NCI-H128 (cell line): ENCODE measurements at regions not wholly inside any gene's neighbourhood (a gene's known extent, or its start where the extent isn't known, plus 50 kb on each side); places are given as distances from the start of the nearest gene placed in this dataset.

Experiments
- DNase-seq: peaks from one replicate; lab custom pipeline; 2025; ENCODE audit not compliant: unreplicated experiment; lab: John Stamatoyannopoulos, UW

DNA sequence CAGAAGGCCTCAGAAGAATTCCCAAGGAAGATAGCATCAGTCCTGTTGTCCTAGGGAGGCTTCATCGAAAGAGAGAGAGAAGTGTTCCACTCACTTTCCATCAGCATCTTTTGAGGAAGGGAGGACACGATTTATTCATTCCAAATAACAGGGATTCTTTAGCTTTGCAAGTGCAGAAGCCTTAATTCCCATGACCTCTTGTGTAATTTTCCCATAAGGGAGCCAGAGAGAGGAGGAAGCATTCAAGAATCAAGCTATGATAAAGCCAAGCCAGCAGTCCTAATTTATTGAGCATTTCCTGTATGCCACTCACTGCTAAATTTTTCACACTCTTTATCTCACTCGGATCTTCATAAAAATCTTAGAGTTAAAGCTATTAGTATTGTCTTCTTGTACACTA lies 169.7 kb upstream of the MITF start:
- no peak for DNase-seq

DNA sequence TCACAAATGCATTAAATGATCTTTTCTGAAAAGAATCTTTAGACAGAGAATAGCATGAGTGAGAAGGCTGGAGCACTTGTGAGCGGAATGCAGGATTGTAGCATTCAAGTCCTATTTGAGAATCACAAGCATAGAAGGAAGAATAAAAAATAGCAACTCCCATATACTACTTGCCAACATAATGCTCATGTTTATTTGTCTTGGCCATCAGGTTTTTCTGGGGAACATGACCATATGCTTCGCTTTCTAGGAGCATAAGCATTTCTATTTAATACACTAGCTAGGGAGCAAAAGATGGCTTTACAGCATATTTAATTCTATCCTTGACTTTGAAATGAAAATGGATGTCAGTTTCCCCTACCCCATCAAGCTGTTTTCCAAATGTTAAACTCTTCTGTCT lies 170.3 kb upstream of the MITF start:
- DNase-seq, result no peak

DNA sequence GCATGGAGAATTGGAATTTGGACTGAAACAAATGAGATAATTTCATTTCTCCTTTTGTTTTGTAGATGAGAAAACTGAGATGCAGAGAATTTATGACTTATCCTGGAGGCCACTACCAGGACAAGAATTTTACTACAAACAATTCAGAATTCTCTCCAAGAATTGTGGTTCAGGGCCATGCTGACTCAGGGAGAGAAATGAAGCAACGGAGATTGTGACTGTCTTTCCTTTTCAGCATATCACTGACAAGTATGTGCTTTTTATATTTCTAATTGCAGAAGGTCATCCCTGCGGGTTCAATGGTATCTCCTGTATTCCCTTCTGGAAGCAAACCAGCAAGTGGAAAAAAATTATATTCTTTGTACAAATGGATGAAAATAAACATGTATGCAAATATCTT lies 170.8 kb upstream of the MITF start:
- DNase-seq, result no peak

DNA sequence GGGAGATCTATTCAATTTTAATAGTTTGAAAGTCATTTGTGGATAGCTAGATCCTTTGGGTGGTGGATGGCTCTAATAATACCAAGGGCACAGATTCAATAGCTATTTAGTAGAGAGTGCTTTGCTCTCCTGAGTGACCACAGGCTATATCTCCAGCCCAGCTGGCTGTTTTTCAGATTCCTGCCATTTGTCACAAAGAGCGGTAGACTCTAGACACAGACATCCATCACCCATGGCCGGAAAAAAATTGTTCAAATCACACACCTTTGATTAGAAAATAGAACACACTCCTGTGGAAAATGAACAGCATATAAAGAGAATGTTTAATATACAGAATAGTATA lies 171.6 kb upstream of the MITF start:
- DNase-seq, result no peak

DNA sequence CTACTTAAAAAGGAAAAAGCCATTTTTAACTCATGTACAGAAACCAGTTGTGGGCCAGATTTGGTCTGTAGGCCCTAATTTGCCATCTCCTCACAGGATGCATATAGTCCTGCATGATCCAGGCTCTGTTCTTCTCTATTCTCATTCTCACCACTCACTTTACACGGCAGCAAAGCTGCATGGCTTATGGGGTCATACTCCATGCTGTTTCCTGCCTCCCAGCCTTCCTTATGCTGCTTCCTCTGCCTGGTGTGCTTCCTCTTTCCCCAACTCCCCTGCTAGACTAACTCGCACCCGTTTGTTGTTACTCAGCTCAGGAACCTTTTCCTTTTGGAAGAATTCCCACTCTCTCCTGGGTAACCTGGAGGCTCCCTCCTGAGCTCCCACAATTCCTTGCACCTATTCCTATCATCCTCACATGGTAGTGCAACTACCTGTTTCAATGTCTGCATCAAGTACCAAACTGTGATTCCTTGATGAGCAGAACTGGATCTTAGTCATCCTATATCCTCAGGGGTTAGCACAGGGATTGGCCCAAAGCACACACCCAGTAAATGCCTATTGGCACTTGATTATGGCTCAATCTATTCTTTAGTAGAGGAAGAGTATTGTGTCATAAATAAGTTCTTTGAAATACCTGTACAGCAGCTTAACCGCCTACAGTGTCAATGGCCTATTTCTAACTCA lies 172.1 kb upstream of the MITF start:
- no peak for DNase-seq

DNA sequence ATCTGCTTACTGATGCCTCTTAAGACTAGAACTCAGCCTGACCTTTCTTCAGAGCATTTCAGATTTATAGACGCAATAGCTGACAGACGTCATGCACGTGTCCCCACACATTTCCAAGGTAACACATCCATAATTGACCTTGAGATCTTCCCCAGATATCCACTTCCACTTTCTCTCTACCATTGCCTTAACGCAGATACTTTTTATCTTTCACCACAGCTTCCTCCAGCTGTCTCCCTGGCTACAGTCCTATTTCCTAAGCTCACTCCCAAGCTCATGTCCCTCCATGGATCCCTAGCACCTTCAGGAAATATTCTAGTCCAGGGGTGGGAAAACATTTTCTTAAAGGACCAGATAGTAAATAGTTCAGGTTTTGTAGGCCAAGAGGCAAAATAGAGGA lies 173.0 kb upstream of the MITF start:
- no peak for DNase-seq

DNA sequence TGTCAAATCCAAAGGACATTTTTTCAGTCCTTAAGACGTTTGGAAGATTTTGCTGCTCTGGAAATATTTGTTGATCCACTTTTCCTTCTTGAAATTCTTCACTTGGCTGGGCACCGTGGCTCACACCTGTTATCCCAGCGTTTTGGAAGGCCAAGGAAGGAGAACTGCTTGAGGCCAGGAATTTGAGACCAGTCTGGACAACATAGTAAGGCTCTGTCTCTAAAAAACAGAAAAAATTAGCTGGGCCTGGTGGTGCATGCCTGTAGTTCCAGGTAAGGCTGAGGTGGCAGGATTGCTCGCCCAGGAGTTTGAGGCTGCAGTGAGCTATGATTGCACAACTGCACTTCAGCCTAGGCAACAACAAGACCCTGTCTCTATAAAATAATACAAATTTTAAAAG lies 173.9 kb upstream of the MITF start:
- DNase-seq, result no peak

DNA sequence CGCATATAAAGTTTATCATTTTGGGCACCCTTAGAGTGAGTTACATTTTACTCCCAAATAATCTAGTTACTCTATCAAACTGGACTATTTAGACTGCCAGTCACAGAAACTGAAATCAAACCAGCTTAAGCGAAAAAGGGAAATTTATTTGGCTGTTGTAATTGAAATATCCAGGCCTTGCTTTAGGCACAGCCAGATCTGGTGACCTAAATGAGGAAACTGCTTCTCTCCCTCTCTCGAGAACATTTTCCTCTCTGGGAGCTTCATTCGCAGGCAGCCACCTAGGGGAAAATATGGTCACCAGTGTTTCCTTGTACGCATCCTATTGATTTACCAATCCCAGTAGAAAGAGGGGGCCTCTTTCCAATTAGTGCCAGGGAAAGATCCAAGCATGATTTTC lies 175.3 kb upstream of the MITF start:
- DNase-seq, result no peak

DNA sequence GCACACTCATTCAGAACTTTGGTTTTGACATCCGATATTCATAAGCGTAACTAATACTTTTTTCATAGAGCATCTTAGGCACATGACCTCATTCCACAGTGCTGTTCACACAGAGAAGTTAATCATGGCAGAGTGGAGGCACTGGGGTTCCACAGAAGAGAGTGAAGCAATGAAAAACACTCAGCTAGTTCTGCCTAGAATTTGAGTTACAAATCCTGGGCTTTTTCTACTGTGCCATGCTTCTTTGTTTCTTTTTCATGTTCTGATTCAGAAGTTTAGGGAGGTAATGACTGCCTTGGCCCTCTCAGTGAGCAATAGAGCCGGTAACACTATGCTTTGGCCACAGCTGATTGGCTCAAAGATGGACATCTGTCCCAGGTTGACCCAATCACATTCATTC lies 176.1 kb upstream of the MITF start:
- DNase-seq, result no peak

DNA sequence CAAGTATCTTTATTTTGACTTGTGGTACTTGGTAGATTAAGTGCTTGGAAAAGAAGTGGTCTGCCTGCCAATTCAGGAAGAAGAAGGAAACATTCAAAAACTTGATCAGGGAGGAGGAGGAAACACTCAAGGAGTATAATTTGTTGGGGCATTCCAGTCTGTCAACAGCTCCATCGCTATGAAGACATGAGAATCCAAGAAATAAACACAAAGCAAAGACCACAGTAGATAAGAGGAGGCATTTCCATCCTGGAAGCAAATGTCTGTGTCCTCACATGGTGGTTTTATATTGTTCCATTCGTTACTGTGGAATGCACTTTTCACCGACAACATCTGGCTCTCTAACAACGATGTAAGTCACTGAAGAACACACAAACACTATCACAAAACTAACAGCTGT lies 176.1 kb upstream of the FRMD4B start:
- DNase-seq, result no peak

DNA sequence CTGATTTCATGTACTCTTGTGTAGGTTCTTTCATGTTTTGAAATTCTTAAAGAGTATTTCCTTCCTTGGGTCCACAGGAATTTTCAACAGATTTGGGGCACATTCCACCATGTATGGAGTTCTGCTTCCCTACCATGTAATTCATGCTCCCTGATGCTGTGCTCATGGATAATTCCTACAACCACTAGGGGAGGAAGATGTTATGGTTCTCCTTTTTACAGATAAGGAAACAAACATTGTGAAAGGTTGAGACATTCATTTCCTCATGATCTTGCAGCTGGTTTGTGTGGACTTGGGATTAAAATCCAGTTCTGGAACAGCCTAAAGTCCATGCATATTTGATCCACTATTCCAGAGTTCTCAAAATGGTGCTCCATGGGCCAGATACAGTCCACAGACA lies 174.9 kb upstream of the FRMD4B start:
- DNase-seq, result no peak

DNA sequence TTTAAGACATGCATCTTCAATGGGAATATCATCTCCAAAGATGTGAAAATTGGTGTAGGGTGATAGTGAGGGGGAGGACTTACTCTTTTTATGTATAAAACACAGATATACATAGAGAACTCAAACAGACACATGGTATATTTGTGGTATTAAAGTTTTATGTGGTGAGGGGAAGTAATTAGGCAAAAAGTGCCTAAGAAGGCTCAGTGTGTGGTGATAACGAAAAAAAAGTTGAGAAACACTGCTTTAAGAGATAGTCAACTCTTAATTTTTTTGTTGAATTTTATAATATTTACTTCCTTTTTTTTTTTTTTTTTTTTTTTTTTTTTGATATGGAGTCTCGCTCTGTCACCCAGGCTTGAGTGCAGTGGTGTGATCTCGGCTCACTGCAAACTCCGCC lies 174.2 kb upstream of the FRMD4B start:
- DNase-seq, result no peak

DNA sequence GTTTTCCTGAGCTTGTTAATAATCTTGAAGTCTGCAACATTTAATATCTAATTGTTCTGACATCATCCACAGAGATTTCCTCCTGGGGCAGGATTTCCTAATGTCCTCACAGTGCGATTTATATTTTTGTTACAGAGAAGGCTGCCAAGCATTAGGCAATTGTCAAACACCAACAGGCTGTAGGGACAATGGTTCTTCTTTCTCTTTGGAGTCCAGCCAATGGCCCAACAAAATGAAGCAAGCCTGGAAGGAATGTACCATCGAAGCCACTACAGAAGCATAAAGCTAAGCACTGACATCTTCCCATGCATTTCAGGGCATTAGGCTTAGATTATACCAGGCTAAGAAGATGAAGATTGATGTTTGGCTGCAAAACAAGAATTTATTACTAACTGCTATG lies 173.0 kb upstream of the FRMD4B start:
- no peak for DNase-seq

DNA sequence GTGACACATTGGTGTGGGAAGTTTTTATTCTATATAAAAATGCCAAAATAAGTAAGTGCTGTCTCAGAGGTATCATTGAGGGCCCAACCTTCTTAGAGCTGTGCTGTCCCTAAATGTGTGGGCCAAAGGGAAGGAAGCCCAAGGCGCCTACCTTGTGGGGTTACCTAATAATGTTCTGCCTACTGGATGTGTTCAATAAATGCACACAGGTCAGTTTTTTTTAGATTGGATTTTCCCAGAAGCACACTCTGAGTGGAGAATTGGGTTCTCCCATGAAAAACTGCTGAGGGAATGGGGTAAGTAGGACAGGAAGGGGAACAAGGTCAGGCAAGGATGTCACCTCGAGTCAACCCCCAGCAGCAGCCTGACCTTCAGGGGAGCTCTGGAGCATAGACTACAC lies 168.7 kb upstream of the FRMD4B start:
- DNase-seq, result no peak

DNA sequence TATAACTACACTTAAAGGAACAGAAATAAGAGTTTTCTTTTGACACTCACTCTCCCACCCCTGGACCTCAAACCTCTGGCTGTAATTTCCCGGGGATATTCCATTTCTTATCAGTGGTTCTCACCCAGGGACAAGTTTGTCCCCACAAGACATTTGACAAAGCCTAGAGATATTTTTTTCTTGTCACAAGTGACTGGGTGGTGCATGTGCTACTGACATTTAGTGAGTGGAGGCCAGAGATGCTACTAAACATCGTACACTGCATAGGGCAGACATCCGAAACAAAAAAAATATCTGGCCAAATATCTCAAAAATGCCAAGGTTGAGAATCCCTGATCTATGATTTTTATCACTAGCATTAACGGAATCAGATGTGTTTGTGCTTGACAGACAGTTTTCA lies 168.0 kb upstream of the FRMD4B start:
- DNase-seq, result no peak

DNA sequence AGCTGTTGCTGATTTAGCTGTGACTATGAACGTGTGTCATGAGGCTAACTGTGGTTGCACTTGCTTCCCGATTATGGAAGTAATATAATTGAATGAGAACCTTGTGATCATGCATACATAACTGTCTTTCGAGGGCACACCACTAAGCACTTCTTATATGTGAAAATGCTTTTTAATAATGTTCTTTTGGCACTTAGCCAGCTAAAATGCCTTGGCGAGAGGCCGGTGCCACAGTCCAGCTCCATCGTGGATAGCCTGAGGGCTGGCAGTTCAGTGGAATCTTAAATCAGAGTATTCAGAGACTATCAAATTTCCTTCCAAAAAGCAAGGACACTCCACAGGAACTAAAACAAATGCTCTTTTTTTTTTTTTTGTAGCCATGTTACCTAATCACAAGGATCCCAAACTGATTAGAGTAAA lies 161.6 kb upstream of the FRMD4B start:
- DNase-seq, result no peak

DNA sequence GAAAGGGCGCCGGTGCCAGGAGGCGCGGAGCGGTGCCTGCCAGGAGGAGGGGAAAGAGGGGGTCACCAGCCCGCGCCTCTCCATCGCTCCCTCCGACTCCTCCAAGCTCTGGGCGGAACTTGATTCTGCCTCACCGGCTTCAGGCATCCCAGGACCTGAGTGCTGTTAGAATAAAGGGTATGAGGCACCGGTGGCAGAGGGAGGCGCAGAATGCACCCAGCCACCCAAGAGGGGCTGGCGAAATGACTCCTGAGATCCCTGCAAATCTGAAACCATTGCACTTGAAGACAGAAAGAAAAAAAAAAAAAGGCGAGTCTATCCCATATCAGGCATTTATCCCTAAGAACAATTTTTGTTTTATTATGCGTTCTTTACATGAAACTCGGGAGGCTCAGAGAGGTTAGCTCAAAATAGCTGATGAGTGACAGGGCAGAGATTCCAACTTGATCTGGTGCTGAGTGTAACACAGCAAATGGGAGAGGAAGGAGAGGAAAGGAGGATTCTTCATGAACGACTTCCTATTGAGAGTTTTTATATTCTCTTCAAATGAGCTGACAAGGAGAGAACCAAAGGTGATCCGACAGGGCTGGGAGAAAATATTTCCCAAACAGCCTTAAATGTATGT lies 157.0 kb upstream of the FRMD4B start:
- no peak for DNase-seq

DNA sequence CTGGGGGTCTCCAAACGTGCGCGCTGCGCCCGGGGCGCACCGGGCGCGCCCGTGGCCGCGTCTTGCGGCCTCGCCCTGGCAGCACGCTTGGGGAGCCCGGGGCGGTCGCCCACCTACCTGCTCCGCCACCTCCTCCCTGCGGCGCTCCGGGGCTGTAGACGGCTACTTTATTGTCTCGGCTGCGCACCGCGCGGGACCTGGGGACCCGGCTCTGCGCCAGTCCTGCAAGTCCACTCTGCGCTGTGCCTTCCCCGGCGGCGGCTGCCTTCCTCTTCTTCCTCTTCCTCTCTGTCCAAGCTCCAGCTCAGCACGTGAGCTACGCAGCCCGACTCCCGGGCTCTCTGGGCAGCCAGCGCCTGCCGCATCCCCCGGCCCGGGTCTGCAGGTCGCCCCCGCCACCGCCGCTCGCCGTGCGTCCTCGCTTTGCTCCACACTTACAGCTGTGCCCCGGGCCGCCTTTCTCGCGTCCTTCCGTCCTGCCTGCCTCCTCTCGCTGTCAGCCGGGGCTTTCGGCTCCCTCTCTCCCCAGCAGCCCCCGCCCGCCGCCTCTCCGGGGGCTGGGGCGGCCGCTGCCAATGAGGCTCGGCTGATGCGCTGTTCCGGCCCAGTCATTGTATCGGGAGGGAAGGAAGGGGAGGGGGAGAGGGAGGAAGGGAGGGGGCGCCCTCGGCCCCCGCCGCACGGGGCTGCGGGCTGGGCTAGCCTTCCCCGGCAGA lies 156.4 kb upstream of the FRMD4B start:
- DNase-seq, result no peak

DNA sequence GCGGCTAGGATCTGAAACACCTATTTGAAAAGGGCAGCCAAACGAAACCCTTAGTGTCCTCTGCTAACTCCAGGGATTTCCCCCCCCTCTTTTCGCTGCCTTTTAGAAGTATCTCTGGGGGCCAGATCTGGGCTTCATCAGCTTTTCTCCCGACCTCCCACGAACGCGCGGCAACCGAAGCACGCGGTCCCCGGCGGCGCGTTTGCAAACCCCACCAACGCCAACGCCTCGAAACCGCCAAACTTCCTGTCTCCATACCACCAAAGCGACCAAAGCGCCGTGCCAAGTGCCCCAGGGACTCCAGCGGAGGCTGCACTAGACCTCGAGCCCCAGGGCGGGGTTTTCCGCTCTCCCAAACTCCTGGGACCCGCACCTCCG lies 155.8 kb upstream of the FRMD4B start:
- DNase-seq, result no peak

DNA sequence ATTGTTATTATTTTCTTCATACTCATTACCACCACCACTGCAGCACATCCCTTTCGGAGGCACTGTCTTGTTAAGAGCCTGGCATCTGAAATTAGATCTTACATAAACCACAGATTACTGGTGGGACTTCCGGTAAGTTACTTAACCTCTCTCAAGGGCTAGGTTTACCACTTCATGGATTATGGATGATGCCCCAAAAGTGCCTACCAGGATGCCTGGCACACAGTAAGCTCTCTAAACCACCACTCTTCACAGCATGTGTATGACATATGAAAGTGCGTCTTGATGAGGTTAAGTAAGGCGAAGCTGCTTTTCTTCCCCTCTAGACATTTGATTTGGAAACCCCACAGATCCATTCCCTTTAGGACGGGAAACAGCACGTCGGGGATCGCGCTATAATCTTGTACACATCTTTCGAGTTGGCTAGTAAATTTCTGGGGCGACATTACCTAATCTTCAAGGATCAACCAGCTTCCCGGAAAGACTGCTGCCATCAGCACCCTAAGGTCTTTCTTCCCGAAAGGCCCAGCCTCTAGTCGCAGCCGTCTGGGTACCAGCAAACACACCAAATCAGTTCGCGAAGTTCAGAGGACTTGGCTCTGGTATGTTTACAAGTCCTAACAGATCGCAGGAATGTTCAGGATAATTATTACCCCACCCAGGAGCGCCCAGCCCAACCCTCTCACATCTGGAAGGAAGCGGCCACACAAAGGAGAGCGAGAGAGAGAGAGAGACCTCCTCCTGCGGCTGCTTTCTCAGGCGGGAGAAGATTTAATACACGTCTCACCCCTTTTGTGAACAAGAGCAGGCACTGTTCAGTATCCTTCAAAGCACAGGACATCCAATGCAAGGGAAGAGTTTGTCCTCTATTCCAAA lies 155.1 kb upstream of the FRMD4B start:
- no peak for DNase-seq

DNA sequence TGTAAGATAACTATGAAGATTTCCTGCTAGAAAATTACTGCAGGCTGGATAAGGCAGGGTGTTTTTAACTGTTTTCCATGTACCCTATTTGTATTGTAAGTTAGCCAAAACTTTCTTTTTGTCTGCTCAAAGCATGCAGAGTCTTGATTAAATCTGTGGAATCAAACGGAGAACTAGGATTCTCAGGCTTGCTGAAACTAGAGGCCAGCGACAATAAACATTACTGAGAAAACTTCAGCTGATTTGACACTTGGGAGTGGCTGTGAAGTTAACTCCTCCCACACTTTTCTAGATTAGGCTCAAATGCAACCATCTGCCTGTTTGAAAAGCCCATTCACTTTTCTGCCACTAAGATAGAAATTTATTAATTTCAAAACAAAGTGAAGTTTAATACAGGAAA lies 153.2 kb upstream of the FRMD4B start:
- DNase-seq, result no peak

DNA sequence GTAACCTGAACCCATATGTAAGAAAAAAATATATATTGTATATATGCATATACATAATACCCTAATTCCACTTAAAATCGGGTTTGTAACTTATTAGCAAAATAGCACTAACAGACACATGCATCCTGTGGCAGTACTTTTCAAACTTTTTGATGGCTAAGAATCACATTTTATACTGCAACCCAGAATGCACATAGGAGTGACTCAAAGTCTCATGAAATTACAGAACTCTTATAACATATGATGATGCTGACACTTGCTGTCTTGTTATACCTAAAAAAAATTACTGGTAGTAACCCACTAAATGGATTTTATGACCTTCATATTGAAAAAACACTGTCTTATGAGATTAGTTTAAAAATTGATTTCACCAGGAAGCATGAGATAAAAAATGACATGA lies 152.4 kb upstream of the FRMD4B start:
- DNase-seq, result no peak
